LNCaP clone FGC (cell line): ENCODE measurements at regions not wholly inside any gene's neighbourhood (a gene's known extent, or its start where the extent isn't known, plus 50 kb on each side); places are given as distances from the start of the nearest gene placed in this dataset.

Experiments used
- DNase-seq: peaks from one replicate; pipeline ENCODE4 v3.0.0-alpha.2; 2011; ENCODE audit warnings: low read depth
- H3K4me3 ChIP-seq: 2 replicates; pipeline ENCODE4 v1.5.1; 2011; ENCODE audit warnings: mild to moderate bottlenecking, low read depth, low read length, control low read depth
- CTCF ChIP-seq: IDR thresholded peaks from 2 replicates; pipeline ENCODE4 v1.5.1; 2012; ENCODE audit warnings: mild to moderate bottlenecking; ENCODE audit not compliant: control insufficient read depth, insufficient read depth; ENCODE audit errors: extremely low read depth

- no peak overlapping the region for H3K4me3 ChIP-seq
- no peak for DNase-seq
- no peak for TF ChIP-seq CTCF
Observed at GRCh38 chr2:64289737-64290136, 145.5 kb upstream of the PELI1 start.

GRCh38 chr2:64291181-64291580, 147.0 kb upstream of the PELI1 start:
- TF ChIP-seq CTCF, result no peak
- DNase-seq, result no peak

GRCh38 chr2:64295326-64296139, 151.3 kb upstream of the PELI1 start:
- no peak overlapping the region for H3K4me3 ChIP-seq
- TF ChIP-seq CTCF, result no peak
- no peak for DNase-seq

More at GRCh38 chr2:64291181-64291580, 147.0 kb upstream of the PELI1 start:
- no peak overlapping the region for H3K4me3 ChIP-seq

GRCh38 chr2:64296140-64296480, 151.9 kb upstream of the PELI1 start:
- TF ChIP-seq CTCF, result no peak
- H3K4me3 ChIP-seq, result no peak overlapping the region
- DNase-seq, result no peak

GRCh38 chr2:64296695-64297346, 152.6 kb upstream of the PELI1 start:
- no peak for TF ChIP-seq CTCF
- no peak for DNase-seq
- no peak overlapping the region for H3K4me3 ChIP-seq

- H3K4me3 ChIP-seq, result no peak overlapping the region
- TF ChIP-seq CTCF, result no peak
Observed at GRCh38 chr2:64298161-64298560, 153.9 kb upstream of the PELI1 start.

More at GRCh38 chr2:64298161-64298560, 153.9 kb upstream of the PELI1 start:
- no peak for DNase-seq
